22Rv1 (cell line): ENCODE measurements at regions not wholly inside any gene's neighbourhood (a gene's known extent, or its start where the extent isn't known, plus 50 kb on each side); places are given as distances from the start of the nearest gene placed in this dataset.

ENCODE experiments used
- CTCF ChIP-seq: fragments of 450-650 bp; IDR thresholded peaks from 2 replicates; pipeline ENCODE4 v1.5.1; 2017; ENCODE audit warnings: mild to moderate bottlenecking
- ZFX ChIP-seq: fragments of 450-650 bp; IDR thresholded peaks from 2 replicates; pipeline ENCODE4 v1.6.1; 2017; ENCODE audit warnings: antibody characterized with exemption, borderline replicate concordance

GRCh38 chr4:24059839-24060238, 170.0 kb upstream of the PPARGC1A start:
- no peak for TF ChIP-seq CTCF
- no peak for TF ChIP-seq ZFX
